ENCODE measurements at regions not wholly inside any gene's neighbourhood (a gene's known extent, or its start where the extent isn't known, plus 50 kb on each side); places are given as distances from the start of the nearest gene placed in this dataset.
"Not testable (repeated sequence)": the region's sequence is repeated elsewhere in the genome, so short reads cannot be mapped to it uniquely, and the experiment has no call there.

- Histone ChIP-seq H3K4me1 (no peaks in the 10 kb centered on the region), H3K4me3 (no peak overlapping the region), H3K36me3 (no peaks in the 10 kb centered on the region), H3K9me3 (no peaks in the 10 kb centered on the region), H3K27me3 (replicated peaks in 1 of 7) (no peaks in the 10 kb centered on the region), H3K27ac (no peak overlapping the region)
- intact Hi-C loops (cut with DNase I; ENCODE audit: low total_unique reads), result no loop called here
- TF ChIP-seq CTCF (IDR thresholded peaks at IDR 0.05 in 8 of 11, conservative IDR thresholded peaks at IDR 0.05 in 3 of 11), result no peak
- TF ChIP-seq POLR2A (IDR thresholded peaks at IDR 0.05), result no peak
- no peak for TF ChIP-seq POLR2AphosphoS5 (IDR thresholded peaks at IDR 0.05)
- no peak for DNase-seq
- WGBS, 5 donors, result 67 to 76% (median 72%) methylated on average over 4 of the region's 4 CpGs
Measured at GRCh38 chr12:97886511-97887176, 424.0 kb downstream of the RMST start.

- DNase-seq; intact Hi-C loops (cut with DNase I; ENCODE audit: low total_unique reads); H3K36me3 ChIP-seq; H3K27me3 ChIP-seq (replicated peaks in 1 of 7); H3K27ac ChIP-seq; H3K4me3 ChIP-seq; H3K4me1 ChIP-seq: not testable (repeated sequence)
- 32 to 50% (median 47%) methylated on average over 6 of the region's 6 CpGs for WGBS, 5 donors
- peaks cover 0 to 12% (median 4%) of the 10 kb centered on the region in 8 donors for H3K9me3 ChIP-seq
Measured at GRCh38 chr12:97897881-97898280, 435.3 kb downstream of the RMST start.

GRCh38 chr12:97899529-97899928 is 436.9 kb downstream of the RMST start:
- H3K9me3 ChIP-seq, result no peaks in the 10 kb centered on the region
- H3K4me1 ChIP-seq, result no peaks in the 10 kb centered on the region
- intact Hi-C loops (cut with DNase I; ENCODE audit: low total_unique reads), result no loop called here
- H3K27ac ChIP-seq, result no peak overlapping the region
- no peak overlapping the region for H3K4me3 ChIP-seq
- TF ChIP-seq POLR2A (IDR thresholded peaks at IDR 0.05) (no peak), CTCF (IDR thresholded peaks at IDR 0.05 in 8 of 11, conservative IDR thresholded peaks at IDR 0.05 in 3 of 11) (no peak), POLR2AphosphoS5 (IDR thresholded peaks at IDR 0.05) (no peak)
- H3K36me3 ChIP-seq, result no peaks in the 10 kb centered on the region
- no peaks in the 10 kb centered on the region for H3K27me3 ChIP-seq (replicated peaks in 1 of 7)
- no peak for DNase-seq

- intact Hi-C loops (cut with DNase I; ENCODE audit: low total_unique reads), result no loop called here
- WGBS, 5 donors, result 46 to 67% (median 57%) methylated on average over 1 of the region's 1 CpG
- Histone ChIP-seq H3K4me3 (no peak overlapping the region), H3K36me3 (no peaks in the 10 kb centered on the region), H3K27me3 (replicated peaks in 1 of 7) (no peaks in the 10 kb centered on the region), H3K4me1 (no peaks in the 10 kb centered on the region), H3K27ac (no peak overlapping the region), H3K9me3 (no peaks in the 10 kb centered on the region)
- no peak for DNase-seq
- TF ChIP-seq CTCF (IDR thresholded peaks at IDR 0.05 in 8 of 11, conservative IDR thresholded peaks at IDR 0.05 in 3 of 11) (no peak), POLR2A (IDR thresholded peaks at IDR 0.05) (no peak), POLR2AphosphoS5 (IDR thresholded peaks at IDR 0.05) (no peak)
Measured at GRCh38 chr12:97899956-97900355, 437.4 kb downstream of the RMST start.

GRCh38 chr12:97903356-97903755 is 440.8 kb downstream of the RMST start:
- no peaks in the 10 kb centered on the region for H3K4me1 ChIP-seq
- no peak for DNase-seq
- no peak for TF ChIP-seq CTCF (IDR thresholded peaks at IDR 0.05 in 8 of 11, conservative IDR thresholded peaks at IDR 0.05 in 3 of 11)
- TF ChIP-seq POLR2AphosphoS5 (IDR thresholded peaks at IDR 0.05), result no peak
- TF ChIP-seq POLR2A (IDR thresholded peaks at IDR 0.05), result no peak
- no peaks in the 10 kb centered on the region for H3K27me3 ChIP-seq (replicated peaks in 1 of 7)
- no peaks in the 10 kb centered on the region for H3K9me3 ChIP-seq
- H3K4me3 ChIP-seq, result no peak overlapping the region
- no peak overlapping the region for H3K27ac ChIP-seq
- intact Hi-C loops (cut with DNase I; ENCODE audit: low total_unique reads), result no loop called here
- WGBS, 5 donors, result 68 to 78% (median 71%) methylated on average over 4 of the region's 4 CpGs
- H3K36me3 ChIP-seq, result no peaks in the 10 kb centered on the region

All from spleen (tissue), 11 donors.